ENCODE measurements at regions not wholly inside any gene's neighbourhood (a gene's known extent, or its start where the extent isn't known, plus 50 kb on each side); places are given as distances from the start of the nearest gene placed in this dataset.

- H3K4me3 ChIP-seq (ENCODE audit: low read depth, low read length) = no peak overlapping the region
Measured at GRCh38 chr21:39029086-39029755, 154.0 kb downstream of the PSMG1 start.

GRCh38 chr21:39025198-39025597, 158.1 kb downstream of the PSMG1 start:
- no peak overlapping the region for H3K4me3 ChIP-seq (ENCODE audit: low read depth, low read length)
- no peak for TF ChIP-seq CTCF (IDR thresholded peaks at IDR 0.05; ENCODE audit: borderline replicate concordance, insufficient read depth, low read depth, low read length)

More at GRCh38 chr21:39029086-39029755, 154.0 kb downstream of the PSMG1 start:
- no peak for TF ChIP-seq CTCF (IDR thresholded peaks at IDR 0.05; ENCODE audit: borderline replicate concordance, insufficient read depth, low read depth, low read length)

GRCh38 chr21:39024538-39024937, 158.7 kb downstream of the PSMG1 start:
- H3K4me3 ChIP-seq (ENCODE audit: low read depth, low read length) = no peak overlapping the region
- TF ChIP-seq CTCF (IDR thresholded peaks at IDR 0.05; ENCODE audit: borderline replicate concordance, insufficient read depth, low read depth, low read length) = no peak

GRCh38 chr21:39022863-39023693, 160.2 kb downstream of the PSMG1 start:
- TF ChIP-seq CTCF (IDR thresholded peaks at IDR 0.05; ENCODE audit: borderline replicate concordance, insufficient read depth, low read depth, low read length) = no peak
- H3K4me3 ChIP-seq (ENCODE audit: low read depth, low read length) = no peak overlapping the region

GRCh38 chr21:39022466-39022862, 160.8 kb downstream of the PSMG1 start:
- TF ChIP-seq CTCF (IDR thresholded peaks at IDR 0.05; ENCODE audit: borderline replicate concordance, insufficient read depth, low read depth, low read length) = no peak
- no peak overlapping the region for H3K4me3 ChIP-seq (ENCODE audit: low read depth, low read length)

- H3K4me3 ChIP-seq (ENCODE audit: low read depth, low read length) = no peak overlapping the region
- no peak for TF ChIP-seq CTCF (IDR thresholded peaks at IDR 0.05; ENCODE audit: borderline replicate concordance, insufficient read depth, low read depth, low read length)
Measured at GRCh38 chr21:39022035-39022434, 161.2 kb downstream of the PSMG1 start.

- TF ChIP-seq CTCF (IDR thresholded peaks at IDR 0.05; ENCODE audit: borderline replicate concordance, insufficient read depth, low read depth, low read length) = no peak
- H3K4me3 ChIP-seq (ENCODE audit: low read depth, low read length) = no peak overlapping the region
Measured at GRCh38 chr21:39021478-39021832, 161.8 kb downstream of the PSMG1 start.

Measured in GM12875 (cell line).